Mesenchymal stem cell (in vitro differentiated cells and primary cell): ENCODE measurements at regions not wholly inside any gene's neighbourhood (a gene's known extent, or its start where the extent isn't known, plus 50 kb on each side); places are given as distances from the start of the nearest gene placed in this dataset.
A peak's percentile ranks its signal among the peaks of the same experiment; 100 is the strongest.

ENCODE experiments used
- DNase-seq: peaks from one replicate; pipeline ENCODE4 v3.0.0-alpha.2; 2013
- H2AFZ ChIP-seq: one replicate; pipeline ENCODE4 v1.6.1; 2013; ENCODE audit warnings: low read depth, mild to moderate bottlenecking, control low read depth, inconsistent platforms, low read length, moderate library complexity
- H2AK5ac ChIP-seq: 2 replicates; pipeline ENCODE4 v1.6.1; 2013; ENCODE audit warnings: low read length, moderate library complexity, mild to moderate bottlenecking, inconsistent platforms; ENCODE audit not compliant: severe bottlenecking
- H2BK120ac ChIP-seq: one replicate; pipeline ENCODE4 v1.6.1; 2013; ENCODE audit warnings: low read depth, mild to moderate bottlenecking, inconsistent platforms, low read length, moderate library complexity
- H2BK12ac ChIP-seq, 2 experiments: one replicate each; pipeline ENCODE4 v1.6.1; 2013; ENCODE audit warnings: inconsistent platforms in 2 of 2, low read length in 2 of 2, mild to moderate bottlenecking in 2 of 2, moderate library complexity in 2 of 2, control low read depth in 1 of 2
- H2BK15ac ChIP-seq: one replicate; pipeline ENCODE4 v1.6.1; 2013; ENCODE audit warnings: mild to moderate bottlenecking, low read depth, inconsistent platforms; ENCODE audit not compliant: poor library complexity, severe bottlenecking
- H2BK5ac ChIP-seq: 2 replicates; pipeline ENCODE4 v1.6.1; 2013; ENCODE audit warnings: low read depth, mild to moderate bottlenecking, low read length, control low read depth, inconsistent platforms; ENCODE audit not compliant: poor library complexity, severe bottlenecking
- H3K14ac ChIP-seq, 2 experiments: one replicate each; pipeline ENCODE4 v1.6.1; 2013; ENCODE audit warnings: inconsistent platforms in 2 of 2, low read length in 2 of 2, control low read depth in 1 of 2, mild to moderate bottlenecking in 1 of 2, moderate library complexity in 1 of 2
- H3K18ac ChIP-seq, 2 experiments: one replicate each; pipeline ENCODE4 v1.6.1; 2013; ENCODE audit warnings: inconsistent platforms in 2 of 2, low read length in 2 of 2, control low read depth in 1 of 2, low read depth in 1 of 2, mild to moderate bottlenecking in 1 of 2
- H3K23ac ChIP-seq, 2 experiments: one replicate each; pipeline ENCODE4 v1.6.1; 2013; ENCODE audit warnings: inconsistent platforms in 2 of 2, low read length in 2 of 2, mild to moderate bottlenecking in 2 of 2, moderate library complexity in 2 of 2, control low read depth in 1 of 2
- H3K27ac ChIP-seq: 2 replicates; pipeline ENCODE4 v1.5.1; 2013; ENCODE audit warnings: mild to moderate bottlenecking, moderate library complexity, low read length, control low read depth, inconsistent platforms; ENCODE audit not compliant: poor library complexity, severe bottlenecking
- H3K27me3 ChIP-seq, 2 experiments: 2 replicates each; pipeline versions ENCODE4 v1.6.1 to v1.7.0; 2013; ENCODE audit warnings: low read length in 2 of 2, mild to moderate bottlenecking in 2 of 2, moderate library complexity in 2 of 2, control low read depth in 1 of 2, inconsistent platforms in 1 of 2; ENCODE audit not compliant: control insufficient read depth in 1 of 2, insufficient read depth in 1 of 2
- H3K36me3 ChIP-seq, 2 experiments: 2 replicates each; pipeline versions ENCODE4 v1.6.1 to v1.7.0; 2013; ENCODE audit warnings: low read length in 2 of 2, control low read depth in 1 of 2, inconsistent platforms in 1 of 2, low read depth in 1 of 2, mild to moderate bottlenecking in 1 of 2; ENCODE audit not compliant: insufficient read depth in 2 of 2, control insufficient read depth in 1 of 2
- H3K4ac ChIP-seq, 2 experiments: one replicate each; pipeline ENCODE4 v1.6.1; 2013; ENCODE audit warnings: inconsistent platforms in 2 of 2, low read length in 2 of 2, mild to moderate bottlenecking in 2 of 2, moderate library complexity in 2 of 2, control low read depth in 1 of 2, low read depth in 1 of 2
- H3K4me1 ChIP-seq: 2 replicates; pipeline ENCODE4 v1.6.1; 2013; ENCODE audit warnings: low read depth, low read length, control low read depth; ENCODE audit not compliant: control insufficient read depth, insufficient read depth
- H3K4me2 ChIP-seq: 2 replicates; pipeline ENCODE4 v1.6.1; 2013; ENCODE audit warnings: low read length, mild to moderate bottlenecking, inconsistent platforms; ENCODE audit not compliant: poor library complexity, severe bottlenecking
- H3K4me3 ChIP-seq, 2 experiments: 2 replicates each; pipeline versions ENCODE4 v1.5.1 to v1.7.0; 2013; ENCODE audit warnings: low read length in 2 of 2, mild to moderate bottlenecking in 2 of 2, control low read depth in 1 of 2, low read depth in 1 of 2; ENCODE audit not compliant: insufficient read depth in 1 of 2
- H3K79me1 ChIP-seq: replicated peaks from 2 replicates; pipeline ENCODE4 v1.6.1; 2013; ENCODE audit warnings: mild to moderate bottlenecking, control low read depth, low read length, inconsistent platforms; ENCODE audit not compliant: poor library complexity, severe bottlenecking
- H3K9ac ChIP-seq: 2 replicates; pipeline ENCODE4 v1.7.0; 2013; ENCODE audit warnings: mild to moderate bottlenecking, low read length, moderate library complexity
- H3K9me3 ChIP-seq: 2 replicates; pipeline ENCODE4 v1.7.0; 2013; ENCODE audit warnings: mild to moderate bottlenecking, low read length; ENCODE audit not compliant: control insufficient read depth
- H4K8ac ChIP-seq: one replicate; pipeline ENCODE4 v1.6.1; 2013; ENCODE audit warnings: inconsistent platforms, mild to moderate bottlenecking, low read length, moderate library complexity
- H4K91ac ChIP-seq: one replicate; pipeline ENCODE4 v1.6.1; 2013; ENCODE audit warnings: mild to moderate bottlenecking, low read length, inconsistent platforms
- WGBS: methylation state at CpG from one replicate; pipeline ENCODE4 v1.1.7; 2013; ENCODE audit warnings: mixed read lengths; 5-methylcytosine and 5-hydroxymethylcytosine counted together

DNA sequence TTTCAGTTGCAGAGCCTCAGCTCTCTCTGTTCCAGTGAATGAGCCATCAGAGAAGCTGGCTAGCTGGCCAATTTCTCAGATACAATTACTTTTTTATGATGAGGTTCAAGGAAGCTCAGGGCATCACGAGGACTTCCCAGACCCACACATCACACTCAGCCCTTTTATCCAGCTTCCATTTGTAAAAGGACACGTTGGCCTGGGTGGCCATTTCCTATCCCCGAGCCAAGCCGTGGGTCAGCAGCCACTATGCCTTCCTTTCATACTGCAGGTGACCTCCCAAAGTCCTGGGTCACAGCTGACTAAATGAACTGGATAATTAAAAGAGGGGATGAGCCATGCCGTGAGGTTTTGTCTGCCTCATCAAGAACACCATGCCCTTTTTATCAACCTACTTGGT lies 236.9 kb upstream of the PPARGC1A start:
- no peak overlapping the region for H3K14ac ChIP-seq
- H3K4me1 ChIP-seq: peaks cover 1% of the 10 kb centered on the region
- no peak for DNase-seq
- H2AFZ ChIP-seq: no peak overlapping the region
- no peak overlapping the region for H2BK5ac ChIP-seq
- H3K9ac ChIP-seq: no peak overlapping the region
- H3K4ac ChIP-seq: no peak overlapping the region
- H4K8ac ChIP-seq: no peak overlapping the region
- H2AK5ac ChIP-seq: no peak overlapping the region
- H4K91ac ChIP-seq: no peak overlapping the region
- no peak overlapping the region for H2BK12ac ChIP-seq
- H3K79me1 ChIP-seq: no peaks in the 10 kb centered on the region
- H2BK120ac ChIP-seq: no peak overlapping the region
- H3K27me3 ChIP-seq: no peaks in the 10 kb centered on the region
- no peak overlapping the region for H3K27ac ChIP-seq
- no peaks in the 10 kb centered on the region for H3K36me3 ChIP-seq
- H3K4me2 ChIP-seq: no peak overlapping the region
- H3K23ac ChIP-seq: no peak overlapping the region
- WGBS: 80% methylated on average over 5 of the region's 5 CpGs
- no peak overlapping the region for H2BK15ac ChIP-seq
- H3K9me3 ChIP-seq: no peaks in the 10 kb centered on the region
- H3K18ac ChIP-seq: no peak overlapping the region
- H3K4me3 ChIP-seq: no peak overlapping the region

DNA sequence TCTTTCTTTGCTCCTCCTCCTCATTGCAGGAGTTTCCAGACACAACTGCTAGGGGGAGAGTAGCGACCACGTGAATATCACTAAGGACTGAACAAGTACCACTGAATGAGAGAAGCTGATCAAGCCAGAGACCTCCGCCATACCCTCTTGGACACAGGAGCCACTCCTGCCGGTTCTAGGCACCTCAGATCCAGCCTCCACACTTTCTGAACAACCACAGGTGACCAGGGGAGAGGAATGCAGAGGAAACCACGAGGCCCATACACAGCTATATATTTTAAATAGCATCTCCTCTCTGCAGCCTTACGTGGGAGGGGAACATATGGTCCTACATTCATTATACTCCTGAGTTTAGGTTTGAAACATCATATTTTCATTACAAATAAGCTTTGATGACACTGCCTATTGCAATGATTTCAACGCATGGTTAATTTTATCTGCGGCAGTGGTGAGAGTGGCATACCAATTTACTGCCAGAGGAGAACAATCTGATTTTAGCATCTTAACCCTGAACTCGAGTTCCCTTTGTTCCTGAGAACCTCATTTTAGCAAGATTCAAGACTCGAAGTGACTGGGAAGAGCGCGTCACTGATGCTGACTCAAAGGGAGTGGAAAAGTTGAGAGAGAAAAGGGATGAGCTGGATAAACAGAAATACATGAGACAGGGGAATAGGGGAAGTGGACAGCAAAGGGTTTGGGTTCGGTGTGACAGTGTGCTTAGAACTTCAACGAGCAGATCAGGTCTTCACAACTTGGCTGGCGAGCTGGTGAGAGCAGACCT lies 231.7 kb upstream of the PPARGC1A start:
- H3K14ac ChIP-seq: no peak overlapping the region
- peak; percentile 48 for DNase-seq
- WGBS: 90% methylated on average over 15 of the region's 15 CpGs

DNA sequence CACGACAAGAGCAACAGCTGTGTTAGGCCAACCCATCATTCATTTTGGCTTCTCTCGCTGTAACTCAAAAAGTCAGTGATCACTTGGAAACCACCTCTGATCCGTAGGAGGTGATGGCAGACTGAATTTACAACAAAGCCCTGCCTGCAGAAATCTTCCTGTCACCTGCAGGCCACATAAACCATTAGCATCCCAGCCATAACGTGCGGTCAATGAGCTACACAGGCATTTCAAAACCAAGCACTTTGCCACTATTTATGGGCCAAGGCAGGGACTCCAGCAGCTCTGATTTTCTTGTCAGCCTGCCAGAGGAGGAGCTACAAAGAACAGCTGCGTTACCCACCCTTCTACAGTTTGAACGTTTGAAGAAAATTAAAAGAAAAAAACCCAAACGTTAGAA lies 228.1 kb upstream of the PPARGC1A start:
- Histone ChIP-seq H4K8ac (peak overlapping the region; percentile 7), H3K4me3 (no peak overlapping the region), H3K27ac (no peak overlapping the region), H3K4me1 (no peaks in the 10 kb centered on the region), H3K23ac (no peak overlapping the region), H3K27me3 (no peaks in the 10 kb centered on the region), H2BK120ac (no peak overlapping the region), H2BK15ac (no peak overlapping the region), H3K4ac (no peak overlapping the region), H4K91ac (no peak overlapping the region), H3K9me3 (no peaks in the 10 kb centered on the region), H3K9ac (no peak overlapping the region), H3K14ac (no peak overlapping the region), H2AFZ (no peak overlapping the region), H2BK5ac (no peak overlapping the region), H3K36me3 (no peaks in the 10 kb centered on the region), H3K79me1 (no peaks in the 10 kb centered on the region), H3K18ac (no peak overlapping the region), H3K4me2 (no peak overlapping the region), H2AK5ac (no peak overlapping the region), H2BK12ac (no peak overlapping the region)
- no peak for DNase-seq
- 69% methylated on average over 8 of the region's 8 CpGs for WGBS

More for the DNA sequence above, 231.7 kb upstream of the PPARGC1A start:
- H3K4me1 ChIP-seq: no peaks in the 10 kb centered on the region
- H4K8ac ChIP-seq: no peak overlapping the region
- H3K36me3 ChIP-seq: no peaks in the 10 kb centered on the region
- H3K27ac ChIP-seq: no peak overlapping the region
- H3K9ac ChIP-seq: no peak overlapping the region
- no peak overlapping the region for H3K18ac ChIP-seq
- no peak overlapping the region for H2AK5ac ChIP-seq
- no peak overlapping the region for H2BK15ac ChIP-seq
- H2BK5ac ChIP-seq: no peak overlapping the region
- no peak overlapping the region for H4K91ac ChIP-seq
- H3K79me1 ChIP-seq: no peaks in the 10 kb centered on the region
- no peak overlapping the region for H3K23ac ChIP-seq
- H2BK120ac ChIP-seq: no peak overlapping the region
- H2AFZ ChIP-seq: no peak overlapping the region
- peak overlapping the region in 1 of 2 experiments; percentile 10 for H2BK12ac ChIP-seq
- no peak overlapping the region for H3K4me2 ChIP-seq
- H3K9me3 ChIP-seq: no peaks in the 10 kb centered on the region
- H3K4me3 ChIP-seq: no peak overlapping the region
- no peak overlapping the region for H3K4ac ChIP-seq
- no peaks in the 10 kb centered on the region for H3K27me3 ChIP-seq

DNA sequence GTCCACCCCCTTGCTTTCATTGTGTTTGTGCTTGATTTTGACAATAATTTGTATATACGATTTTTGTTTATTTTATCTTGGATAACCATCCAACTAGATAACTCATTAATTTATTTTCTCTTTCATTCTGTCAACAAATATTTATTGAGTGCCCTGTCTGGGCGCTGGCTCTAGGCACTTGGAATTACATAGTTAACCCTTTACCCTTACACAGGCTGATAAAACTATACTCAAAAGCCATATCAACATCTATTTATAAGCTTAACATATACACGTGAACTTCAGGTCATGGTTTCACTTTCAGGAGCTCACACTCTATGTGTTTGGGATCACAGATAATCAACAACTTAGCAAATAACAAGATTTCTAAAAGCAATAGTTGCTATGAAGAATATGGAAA lies 226.3 kb upstream of the PPARGC1A start:
- no peak overlapping the region for H3K14ac ChIP-seq
- no peak overlapping the region for H3K4me2 ChIP-seq
- no peak overlapping the region for H3K4me3 ChIP-seq
- H3K4me1 ChIP-seq: no peaks in the 10 kb centered on the region
- H3K27me3 ChIP-seq: no peaks in the 10 kb centered on the region
- no peak overlapping the region for H2BK5ac ChIP-seq
- H3K36me3 ChIP-seq: no peaks in the 10 kb centered on the region
- H3K9ac ChIP-seq: no peak overlapping the region
- 91% methylated on average over 3 of the region's 3 CpGs for WGBS
- no peak overlapping the region for H2AFZ ChIP-seq
- H2BK12ac ChIP-seq: no peak overlapping the region
- no peak overlapping the region for H4K91ac ChIP-seq
- no peak overlapping the region for H3K27ac ChIP-seq
- H2BK120ac ChIP-seq: no peak overlapping the region
- H3K79me1 ChIP-seq: no peaks in the 10 kb centered on the region
- no peak overlapping the region for H3K23ac ChIP-seq
- no peak overlapping the region for H3K4ac ChIP-seq
- H2AK5ac ChIP-seq: no peak overlapping the region
- H2BK15ac ChIP-seq: no peak overlapping the region
- no peaks in the 10 kb centered on the region for H3K9me3 ChIP-seq
- H4K8ac ChIP-seq: no peak overlapping the region
- no peak for DNase-seq
- no peak overlapping the region for H3K18ac ChIP-seq
